ENCODE measurements at regions not wholly inside any gene's neighbourhood (a gene's known extent, or its start where the extent isn't known, plus 50 kb on each side); places are given as distances from the start of the nearest gene placed in this dataset.
A peak's percentile ranks its signal among the peaks of the same experiment; 100 is the strongest.

- H2BK15ac ChIP-seq (ENCODE audit: low read length): peak overlapping the region; percentile 71
- no peak for DNase-seq (ENCODE audit: low spot score)
- H4K8ac ChIP-seq (ENCODE audit: low read depth, low read length): no peak overlapping the region
- H3K79me1 ChIP-seq (ENCODE audit: low read depth, low read length): no peaks in the 10 kb centered on the region
- no CpG with 5 or more reads among the region's 2 CpGs for WGBS, 2 donors (ENCODE audit: extremely low coverage in 2 of 2, insufficient read length in 2 of 2, insufficient replicate concordance in 1 of 2)
- H3K14ac ChIP-seq (ENCODE audit: low read length): no peak overlapping the region
- no peaks in the 10 kb centered on the region for H3K4me1 ChIP-seq (ENCODE audit: control insufficient read depth in 2 of 2, insufficient read depth in 1 of 2, low read depth in 1 of 2, low read length in 2 of 2)
- no peak overlapping the region for H3K4me2 ChIP-seq (ENCODE audit: insufficient read depth, low read length, poor library complexity, severe bottlenecking)
- H2BK120ac ChIP-seq (ENCODE audit: low read depth, low read length): no peak overlapping the region
- no peak overlapping the region for H4K91ac ChIP-seq (ENCODE audit: low read depth, low read length, poor library complexity)
- H3K4ac ChIP-seq (ENCODE audit: low read length): no peak overlapping the region
- no peak overlapping the region for H2BK5ac ChIP-seq (ENCODE audit: low read length)
- no peak overlapping the region for H3K23ac ChIP-seq (ENCODE audit: low read depth, low read length, poor library complexity)
- H2AK5ac ChIP-seq (ENCODE audit: low read depth, low read length): no peak overlapping the region
- no peaks in the 10 kb centered on the region for H3K36me3 ChIP-seq (replicated peaks in 1 of 2; ENCODE audit: control insufficient read depth in 2 of 2, insufficient read depth in 2 of 2, low read length in 2 of 2)
- H2BK12ac ChIP-seq (ENCODE audit: low read length): peak overlapping the region; percentile 27
- no peak overlapping the region for H2AFZ ChIP-seq (ENCODE audit: low read length)
- H3K27me3 ChIP-seq (ENCODE audit: control insufficient read depth in 3 of 3, insufficient read depth in 3 of 3, low read depth in 1 of 3, low read length in 3 of 3): no peaks in the 10 kb centered on the region
- no peak overlapping the region for H3K27ac ChIP-seq (replicated peaks; ENCODE audit: low read length)
- H3K9me3 ChIP-seq (replicated peaks in 1 of 2; ENCODE audit: control insufficient read depth in 2 of 2, insufficient read depth in 1 of 2, low read depth in 1 of 2, low read length in 2 of 2): no peaks in the 10 kb centered on the region
- peak overlapping the region; percentile 17 for H3K18ac ChIP-seq (ENCODE audit: low read length)
- H3K4me3 ChIP-seq (ENCODE audit: low read length in 2 of 2): no peak overlapping the region
- no peak overlapping the region for H3K9ac ChIP-seq (ENCODE audit: low read depth, low read length, poor library complexity)
Observed at GRCh38 chr3:10563396-10563795, 58.0 kb upstream of the ATP2B2 start.

GRCh38 chr3:10565814-10566213, 60.4 kb upstream of the ATP2B2 start:
- no peak overlapping the region for H4K91ac ChIP-seq (ENCODE audit: low read depth, low read length, poor library complexity)
- no peak overlapping the region for H2BK15ac ChIP-seq (ENCODE audit: low read length)
- peaks cover 0 to 3% of the 10 kb centered on the region in 2 donors for H3K4me1 ChIP-seq (ENCODE audit: control insufficient read depth in 2 of 2, insufficient read depth in 1 of 2, low read depth in 1 of 2, low read length in 2 of 2)
- H3K18ac ChIP-seq (ENCODE audit: low read length): no peak overlapping the region
- no peaks in the 10 kb centered on the region for H3K36me3 ChIP-seq (replicated peaks in 1 of 2; ENCODE audit: control insufficient read depth in 2 of 2, insufficient read depth in 2 of 2, low read length in 2 of 2)
- no peak for DNase-seq (ENCODE audit: low spot score)
- H3K23ac ChIP-seq (ENCODE audit: low read depth, low read length, poor library complexity): no peak overlapping the region
- H3K4me2 ChIP-seq (ENCODE audit: insufficient read depth, low read length, poor library complexity, severe bottlenecking): no peak overlapping the region
- no peak overlapping the region for H2BK5ac ChIP-seq (ENCODE audit: low read length)
- H3K79me1 ChIP-seq (ENCODE audit: low read depth, low read length): no peaks in the 10 kb centered on the region
- H3K27me3 ChIP-seq (ENCODE audit: control insufficient read depth in 3 of 3, insufficient read depth in 3 of 3, low read depth in 1 of 3, low read length in 3 of 3): peaks cover 0 to 4% (median 0%) of the 10 kb centered on the region in 3 experiments
- H2AK5ac ChIP-seq (ENCODE audit: low read depth, low read length): no peak overlapping the region
- no peaks in the 10 kb centered on the region for H3K9me3 ChIP-seq (replicated peaks in 1 of 2; ENCODE audit: control insufficient read depth in 2 of 2, insufficient read depth in 1 of 2, low read depth in 1 of 2, low read length in 2 of 2)
- H2AFZ ChIP-seq (ENCODE audit: low read length): no peak overlapping the region
- H3K4me3 ChIP-seq (ENCODE audit: low read length in 2 of 2): peak overlapping the region in 1 of 2 donors; percentile 23
- H3K9ac ChIP-seq (ENCODE audit: low read depth, low read length, poor library complexity): peak overlapping the region; percentile 53
- no peak overlapping the region for H2BK12ac ChIP-seq (ENCODE audit: low read length)
- H4K8ac ChIP-seq (ENCODE audit: low read depth, low read length): no peak overlapping the region
- H3K27ac ChIP-seq (replicated peaks; ENCODE audit: low read length): no peak overlapping the region
- no CpG with 5 or more reads among the region's 3 CpGs for WGBS, 2 donors (ENCODE audit: extremely low coverage in 2 of 2, insufficient read length in 2 of 2, insufficient replicate concordance in 1 of 2)
- H3K4ac ChIP-seq (ENCODE audit: low read length): no peak overlapping the region
- H3K14ac ChIP-seq (ENCODE audit: low read length): no peak overlapping the region
- H2BK120ac ChIP-seq (ENCODE audit: low read depth, low read length): no peak overlapping the region

GRCh38 chr3:10566451-10566850, 61.1 kb upstream of the ATP2B2 start:
- no peak overlapping the region for H3K23ac ChIP-seq (ENCODE audit: low read depth, low read length, poor library complexity)
- peaks cover 0 to 4% (median 0%) of the 10 kb centered on the region in 3 experiments for H3K27me3 ChIP-seq (ENCODE audit: control insufficient read depth in 3 of 3, insufficient read depth in 3 of 3, low read depth in 1 of 3, low read length in 3 of 3)
- H4K91ac ChIP-seq (ENCODE audit: low read depth, low read length, poor library complexity): no peak overlapping the region
- H3K9me3 ChIP-seq (replicated peaks in 1 of 2; ENCODE audit: control insufficient read depth in 2 of 2, insufficient read depth in 1 of 2, low read depth in 1 of 2, low read length in 2 of 2): no peaks in the 10 kb centered on the region
- H2AFZ ChIP-seq (ENCODE audit: low read length): no peak overlapping the region
- no peak overlapping the region for H4K8ac ChIP-seq (ENCODE audit: low read depth, low read length)
- H3K79me1 ChIP-seq (ENCODE audit: low read depth, low read length): no peaks in the 10 kb centered on the region
- H3K4me3 ChIP-seq (ENCODE audit: low read length in 2 of 2): no peak overlapping the region
- H3K36me3 ChIP-seq (replicated peaks in 1 of 2; ENCODE audit: control insufficient read depth in 2 of 2, insufficient read depth in 2 of 2, low read length in 2 of 2): no peaks in the 10 kb centered on the region
- no CpG with 5 or more reads among the region's 3 CpGs for WGBS, 2 donors (ENCODE audit: extremely low coverage in 2 of 2, insufficient read length in 2 of 2, insufficient replicate concordance in 1 of 2)
- H3K27ac ChIP-seq (replicated peaks; ENCODE audit: low read length): no peak overlapping the region
- no peak for DNase-seq (ENCODE audit: low spot score)
- H3K4me2 ChIP-seq (ENCODE audit: insufficient read depth, low read length, poor library complexity, severe bottlenecking): no peak overlapping the region
- no peak overlapping the region for H2AK5ac ChIP-seq (ENCODE audit: low read depth, low read length)
- no peak overlapping the region for H2BK12ac ChIP-seq (ENCODE audit: low read length)
- peaks cover 0 to 3% of the 10 kb centered on the region in 2 donors for H3K4me1 ChIP-seq (ENCODE audit: control insufficient read depth in 2 of 2, insufficient read depth in 1 of 2, low read depth in 1 of 2, low read length in 2 of 2)
- H2BK5ac ChIP-seq (ENCODE audit: low read length): no peak overlapping the region
- H3K9ac ChIP-seq (ENCODE audit: low read depth, low read length, poor library complexity): no peak overlapping the region
- no peak overlapping the region for H3K4ac ChIP-seq (ENCODE audit: low read length)
- no peak overlapping the region for H3K14ac ChIP-seq (ENCODE audit: low read length)
- H2BK120ac ChIP-seq (ENCODE audit: low read depth, low read length): no peak overlapping the region
- H2BK15ac ChIP-seq (ENCODE audit: low read length): no peak overlapping the region
- H3K18ac ChIP-seq (ENCODE audit: low read length): no peak overlapping the region

GRCh38 chr3:10568549-10568948, 63.2 kb upstream of the ATP2B2 start:
- Histone ChIP-seq H3K4me1 (ENCODE audit: control insufficient read depth in 2 of 2, insufficient read depth in 1 of 2, low read depth in 1 of 2, low read length in 2 of 2) (peaks cover 0 to 6% of the 10 kb centered on the region in 2 donors), H3K4me3 (ENCODE audit: low read length in 2 of 2) (no peak overlapping the region), H2BK12ac (ENCODE audit: low read length) (no peak overlapping the region), H3K27ac (replicated peaks; ENCODE audit: low read length) (no peak overlapping the region), H2BK120ac (ENCODE audit: low read depth, low read length) (no peak overlapping the region), H3K4ac (ENCODE audit: low read length) (no peak overlapping the region), H2AFZ (ENCODE audit: low read length) (no peak overlapping the region), H2BK15ac (ENCODE audit: low read length) (no peak overlapping the region), H2AK5ac (ENCODE audit: low read depth, low read length) (no peak overlapping the region), H3K9ac (ENCODE audit: low read depth, low read length, poor library complexity) (no peak overlapping the region), H4K8ac (ENCODE audit: low read depth, low read length) (no peak overlapping the region), H3K14ac (ENCODE audit: low read length) (no peak overlapping the region), H3K9me3 (replicated peaks in 1 of 2; ENCODE audit: control insufficient read depth in 2 of 2, insufficient read depth in 1 of 2, low read depth in 1 of 2, low read length in 2 of 2) (no peaks in the 10 kb centered on the region), H3K23ac (ENCODE audit: low read depth, low read length, poor library complexity) (no peak overlapping the region), H3K36me3 (replicated peaks in 1 of 2; ENCODE audit: control insufficient read depth in 2 of 2, insufficient read depth in 2 of 2, low read length in 2 of 2) (no peaks in the 10 kb centered on the region), H3K27me3 (ENCODE audit: control insufficient read depth in 3 of 3, insufficient read depth in 3 of 3, low read depth in 1 of 3, low read length in 3 of 3) (peaks cover 0 to 4% (median 0%) of the 10 kb centered on the region in 3 experiments), H3K18ac (ENCODE audit: low read length) (no peak overlapping the region), H3K79me1 (ENCODE audit: low read depth, low read length) (no peaks in the 10 kb centered on the region), H3K4me2 (ENCODE audit: insufficient read depth, low read length, poor library complexity, severe bottlenecking) (no peak overlapping the region), H2BK5ac (ENCODE audit: low read length) (no peak overlapping the region), H4K91ac (ENCODE audit: low read depth, low read length, poor library complexity) (no peak overlapping the region)
- no CpG with 5 or more reads among the region's 5 CpGs for WGBS, 2 donors (ENCODE audit: extremely low coverage in 2 of 2, insufficient read length in 2 of 2, insufficient replicate concordance in 1 of 2)
- DNase-seq (ENCODE audit: low spot score): no peak
